NCI-H187 (cell line): ENCODE measurements at regions not wholly inside any gene's neighbourhood (a gene's known extent, or its start where the extent isn't known, plus 50 kb on each side); places are given as distances from the start of the nearest gene placed in this dataset.

Experiments used
- DNase-seq, 2 experiments: peaks; one replicate each; lab custom pipeline; 2025; lab: John Stamatoyannopoulos, UW

- no peak for DNase-seq
These were observed 631.1 kb upstream of the TENM3 start for GRCh38 chr4:181611946-181612600.

- no peak for DNase-seq
These were observed 630.0 kb upstream of the TENM3 start for GRCh38 chr4:181613200-181613599.

- DNase-seq: no peak
These were observed 625.1 kb upstream of the TENM3 start for GRCh38 chr4:181618038-181618618.

- DNase-seq: no peak
These were observed 624.3 kb upstream of the TENM3 start for GRCh38 chr4:181618896-181619295.

- DNase-seq: no peak
These were observed 623.6 kb upstream of the TENM3 start for GRCh38 chr4:181619651-181620050.

- DNase-seq: no peak
These were observed 605.8 kb upstream of the TENM3 start for GRCh38 chr4:181637186-181638105.

GRCh38 chr4:181643466-181643865 is 599.7 kb upstream of the TENM3 start:
- no peak for DNase-seq

GRCh38 chr4:181645489-181645888 is 597.7 kb upstream of the TENM3 start:
- no peak for DNase-seq

- no peak for DNase-seq
These were observed 596.3 kb upstream of the TENM3 start for GRCh38 chr4:181646864-181647263.

- DNase-seq: no peak
These were observed 595.6 kb upstream of the TENM3 start for GRCh38 chr4:181647396-181648147.

- no peak for DNase-seq
These were observed 593.0 kb upstream of the TENM3 start for GRCh38 chr4:181650033-181650825.

- no peak for DNase-seq
These were observed 586.5 kb upstream of the TENM3 start for GRCh38 chr4:181656748-181657147.

GRCh38 chr4:181659202-181659601 is 584.0 kb upstream of the TENM3 start:
- no peak for DNase-seq

- DNase-seq: no peak
These were observed 583.3 kb upstream of the TENM3 start for GRCh38 chr4:181659876-181660275.

- no peak for DNase-seq
These were observed 582.1 kb upstream of the TENM3 start for GRCh38 chr4:181661090-181661489.

GRCh38 chr4:181661923-181662322 is 581.3 kb upstream of the TENM3 start:
- no peak for DNase-seq

GRCh38 chr4:181662383-181662782 is 580.8 kb upstream of the TENM3 start:
- no peak for DNase-seq

GRCh38 chr4:181670506-181670905 is 572.7 kb upstream of the TENM3 start:
- DNase-seq: no peak

GRCh38 chr4:181671672-181672071 is 571.5 kb upstream of the TENM3 start:
- DNase-seq: no peak

GRCh38 chr4:181672751-181673150 is 570.5 kb upstream of the TENM3 start:
- DNase-seq: no peak

- DNase-seq: no peak
These were observed 568.8 kb upstream of the TENM3 start for GRCh38 chr4:181674315-181674875.
